Hepatocyte (in vitro differentiated cells): ENCODE measurements at regions not wholly inside any gene's neighbourhood (a gene's known extent, or its start where the extent isn't known, plus 50 kb on each side); places are given as distances from the start of the nearest gene placed in this dataset.

Source experiments
- DNase-seq: peaks from one replicate; pipeline ENCODE4 v3.0.0-alpha.2; 2016; ENCODE audit warnings: low spot score
- H2AFZ ChIP-seq: fragments of 200-600 bp; sonication (generic); 2 replicates; pipeline ENCODE4 v1.6.0; 2016; ENCODE audit warnings: antibody characterized with exemption, mild to moderate bottlenecking
- H3K27ac ChIP-seq: fragments of 200-600 bp; sonication (generic); 2 replicates; pipeline ENCODE4 v1.5.1; 2016; ENCODE audit warnings: mild to moderate bottlenecking
- H3K27me3 ChIP-seq: fragments of 200-600 bp; sonication (generic); 2 replicates; pipeline ENCODE4 v1.6.1; 2016
- H3K36me3 ChIP-seq: fragments of 200-600 bp; sonication (generic); replicated peaks from 2 replicates; pipeline ENCODE4 v1.5.1; 2016; ENCODE audit warnings: low read depth; ENCODE audit not compliant: insufficient read depth
- H3K4me1 ChIP-seq: fragments of 200-600 bp; sonication (generic); 2 replicates; pipeline ENCODE4 v1.5.1; 2016; ENCODE audit warnings: mild to moderate bottlenecking, moderate library complexity; ENCODE audit not compliant: insufficient read depth
- H3K4me2 ChIP-seq: fragments of 200-600 bp; sonication (generic); 2 replicates; pipeline ENCODE4 v1.6.0; 2016
- H3K4me3 ChIP-seq: fragments of 200-600 bp; sonication (generic); 2 replicates; pipeline ENCODE4 v1.5.1; 2016; ENCODE audit warnings: mild to moderate bottlenecking
- H3K79me2 ChIP-seq: fragments of 200-600 bp; sonication (generic); 2 replicates; pipeline ENCODE4 v1.6.0; 2017; ENCODE audit warnings: mild to moderate bottlenecking
- H3K9me2 ChIP-seq: fragments of 200-600 bp; sonication (generic); replicated peaks from 2 replicates; pipeline ENCODE4 v1.6.0; 2017; ENCODE audit warnings: mild to moderate bottlenecking; ENCODE audit not compliant: insufficient read depth
- H3K9me3 ChIP-seq: fragments of 200-600 bp; sonication (generic); 2 replicates; pipeline ENCODE4 v1.5.1; 2016; ENCODE audit warnings: low read depth, mild to moderate bottlenecking
- H4K20me1 ChIP-seq: fragments of 200-600 bp; sonication (generic); 2 replicates; pipeline ENCODE4 v1.6.0; 2016; ENCODE audit warnings: mild to moderate bottlenecking; ENCODE audit not compliant: insufficient read depth, poor library complexity, severe bottlenecking
- CTCF ChIP-seq: fragments of 200-600 bp; sonication (generic); IDR thresholded peaks from 2 replicates; pipeline ENCODE4 v1.5.1; 2016; ENCODE audit warnings: antibody characterized with exemption, mild to moderate bottlenecking; ENCODE audit not compliant: poor library complexity
- EZH2 ChIP-seq: fragments of 200-600 bp; sonication (generic); IDR thresholded peaks from 2 replicates; pipeline ENCODE4 v1.6.1; 2016; ENCODE audit warnings: antibody characterized with exemption, mild to moderate bottlenecking, borderline replicate concordance
- EZH2phosphoT487 ChIP-seq: fragments of 200-600 bp; sonication (generic); IDR thresholded peaks from one replicate; pipeline ENCODE4 v1.6.1; 2018; ENCODE audit warnings: antibody characterized with exemption, mild to moderate bottlenecking, low read depth, moderate library complexity; ENCODE audit not compliant: unreplicated experiment, severe bottlenecking
- WGBS: methylation state at CpG from one replicate; pipeline ENCODE4 v1.1.6; 2016; ENCODE audit warnings: low lambda C conversion rate; ENCODE audit errors: missing lambda C conversion rate; 5-methylcytosine and 5-hydroxymethylcytosine counted together

- TF ChIP-seq EZH2 (no peak), CTCF (no peak), EZH2phosphoT487 (no peak)
- H3K4me1 ChIP-seq, result no peaks in the 10 kb centered on the region
- no peak overlapping the region for H3K27ac ChIP-seq
- H3K9me3 ChIP-seq, result no peaks in the 10 kb centered on the region
- H3K4me3 ChIP-seq, result no peak overlapping the region
- H2AFZ ChIP-seq, result no peak overlapping the region
- no peak overlapping the region for H3K4me2 ChIP-seq
- no peaks in the 10 kb centered on the region for H3K9me2 ChIP-seq
- no peaks in the 10 kb centered on the region for H3K27me3 ChIP-seq
- H3K36me3 ChIP-seq, result no peaks in the 10 kb centered on the region
- no peaks in the 10 kb centered on the region for H4K20me1 ChIP-seq
- no peaks in the 10 kb centered on the region for H3K79me2 ChIP-seq
- DNase-seq, result no peak
- WGBS, result 69% methylated on average over 4 of the region's 4 CpGs
These were observed 565.3 kb upstream of the ZNF804A start for GRCh38 chr2:184032983-184033382.

- DNase-seq, result no peak
- H3K4me3 ChIP-seq, result no peak overlapping the region
- H3K9me2 ChIP-seq, result no peaks in the 10 kb centered on the region
- H3K79me2 ChIP-seq, result no peaks in the 10 kb centered on the region
- H3K27ac ChIP-seq, result no peak overlapping the region
- no peaks in the 10 kb centered on the region for H3K27me3 ChIP-seq
- H4K20me1 ChIP-seq, result no peaks in the 10 kb centered on the region
- no peak overlapping the region for H2AFZ ChIP-seq
- no peak overlapping the region for H3K4me2 ChIP-seq
- 75% methylated on average over 3 of the region's 3 CpGs for WGBS
- no peak for TF ChIP-seq EZH2phosphoT487
- TF ChIP-seq EZH2, result no peak
- no peak for TF ChIP-seq CTCF
- no peaks in the 10 kb centered on the region for H3K4me1 ChIP-seq
- H3K36me3 ChIP-seq, result no peaks in the 10 kb centered on the region
- H3K9me3 ChIP-seq, result no peaks in the 10 kb centered on the region
These were observed 561.1 kb upstream of the ZNF804A start for GRCh38 chr2:184037273-184037672.

GRCh38 chr2:184039493-184039892 is 558.8 kb upstream of the ZNF804A start:
- TF ChIP-seq CTCF (no peak), EZH2phosphoT487 (no peak), EZH2 (no peak)
- H3K27ac ChIP-seq, result no peak overlapping the region
- no peaks in the 10 kb centered on the region for H3K9me2 ChIP-seq
- no peak for DNase-seq
- H3K4me3 ChIP-seq, result no peak overlapping the region
- no peaks in the 10 kb centered on the region for H3K27me3 ChIP-seq
- H3K79me2 ChIP-seq, result no peaks in the 10 kb centered on the region
- no peak overlapping the region for H2AFZ ChIP-seq
- H3K4me1 ChIP-seq, result no peaks in the 10 kb centered on the region
- no peak overlapping the region for H3K4me2 ChIP-seq
- H3K9me3 ChIP-seq, result no peaks in the 10 kb centered on the region
- H3K36me3 ChIP-seq, result no peaks in the 10 kb centered on the region
- H4K20me1 ChIP-seq, result no peaks in the 10 kb centered on the region
- WGBS, result 93% methylated on average over 3 of the region's 3 CpGs

GRCh38 chr2:184040230-184040629 is 558.1 kb upstream of the ZNF804A start:
- H4K20me1 ChIP-seq, result no peaks in the 10 kb centered on the region
- no peaks in the 10 kb centered on the region for H3K4me1 ChIP-seq
- no peak for DNase-seq
- no peaks in the 10 kb centered on the region for H3K36me3 ChIP-seq
- 61% methylated on average over 1 of the region's 1 CpG for WGBS
- no peak overlapping the region for H3K27ac ChIP-seq
- TF ChIP-seq EZH2phosphoT487 (no peak), CTCF (no peak), EZH2 (no peak)
- no peaks in the 10 kb centered on the region for H3K79me2 ChIP-seq
- no peak overlapping the region for H2AFZ ChIP-seq
- H3K4me3 ChIP-seq, result no peak overlapping the region
- H3K4me2 ChIP-seq, result no peak overlapping the region
- no peaks in the 10 kb centered on the region for H3K27me3 ChIP-seq
- H3K9me2 ChIP-seq, result no peaks in the 10 kb centered on the region
- no peaks in the 10 kb centered on the region for H3K9me3 ChIP-seq
